Left ventricle myocardium inferior (tissue), 1 donor: ENCODE measurements at regions not wholly inside any gene's neighbourhood (a gene's known extent, or its start where the extent isn't known, plus 50 kb on each side); places are given as distances from the start of the nearest gene placed in this dataset.
"Not testable (repeated sequence)": the region's sequence is repeated elsewhere in the genome, so short reads cannot be mapped to it uniquely, and the experiment has no call there.

Experiments
- DNase-seq: peaks from one replicate; pipeline ENCODE4 v3.0.0-alpha.2; 2020
- H3K27ac ChIP-seq: fragments of 200-600 bp; replicated peaks from 2 replicates; pipeline ENCODE4 v1.8.0; 2021
- H3K27me3 ChIP-seq: fragments of 200-600 bp; 2 replicates; pipeline ENCODE4 v1.8.0; 2021; ENCODE audit warnings: low read depth
- H3K36me3 ChIP-seq: fragments of 200-600 bp; 2 replicates; pipeline ENCODE4 v1.8.0; 2021
- H3K4me1 ChIP-seq: fragments of 200-600 bp; 2 replicates; pipeline ENCODE4 v1.8.0; 2021
- H3K4me3 ChIP-seq: fragments of 200-600 bp; 2 replicates; pipeline ENCODE4 v1.8.0; 2021; ENCODE audit warnings: mild to moderate bottlenecking, moderate library complexity
- H3K9me3 ChIP-seq: fragments of 200-600 bp; replicated peaks from 2 replicates; pipeline ENCODE4 v1.8.0; 2021
- intact Hi-C: fragments of 100-400 bp; cut with micrococcal nuclease; formaldehyde crosslinking; loops from one replicate; pipeline ENCODE4 v1.11.0; 2022
- TF ChIP-seq, protein P1 (sequence below): fragments of 200-600 bp; IDR thresholded peaks from 2 replicates; pipeline ENCODE4 v1.8.0; 2021; ENCODE audit warnings: antibody characterized with exemption, mild to moderate bottlenecking, borderline replicate concordance
- donor health status: DM: no; HTN: yes; CAD: no; lungs with severe emphysema.

DNA sequence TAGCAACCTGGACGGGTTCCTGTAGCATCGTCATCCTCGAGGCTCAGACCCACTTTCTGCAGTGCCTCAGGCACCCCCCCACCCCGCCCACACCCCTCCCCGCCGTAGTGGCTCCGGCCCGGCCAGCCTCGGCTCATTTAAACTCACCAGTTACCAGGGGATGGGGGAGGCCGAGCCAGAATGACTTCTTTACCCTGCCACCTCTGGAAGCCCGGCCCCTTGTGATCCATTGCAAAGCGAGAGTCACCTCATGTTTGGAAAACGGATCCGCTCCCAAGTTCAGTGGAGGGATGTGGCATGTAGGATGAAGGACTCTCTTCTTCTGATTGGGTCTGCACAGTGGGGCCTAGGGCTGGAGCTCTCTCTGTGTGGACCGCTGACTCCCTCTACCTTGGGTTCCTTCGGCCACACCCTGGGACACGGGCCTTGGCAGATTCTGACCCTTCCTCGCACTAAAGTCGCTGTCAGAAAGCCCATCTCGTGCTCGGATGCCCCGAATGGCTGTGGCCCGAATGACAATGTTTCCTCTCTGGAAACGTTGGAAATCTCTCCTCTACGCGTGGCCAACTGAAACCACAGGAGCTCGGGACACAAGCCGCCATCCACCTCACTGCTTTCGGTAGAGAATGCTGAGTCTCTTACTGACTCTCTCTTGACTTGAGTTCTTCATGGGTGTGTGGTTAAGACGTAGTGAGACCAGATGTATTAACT, 3902.1 kb upstream of the OR11H1 start:
- H3K4me3 ChIP-seq, H3K27ac ChIP-seq, H3K4me1 ChIP-seq, H3K36me3 ChIP-seq, intact Hi-C loops, H3K27me3 ChIP-seq, DNase-seq: not testable (repeated sequence)
- peaks cover 86% of the 10 kb centered on the region for H3K9me3 ChIP-seq

DNA sequence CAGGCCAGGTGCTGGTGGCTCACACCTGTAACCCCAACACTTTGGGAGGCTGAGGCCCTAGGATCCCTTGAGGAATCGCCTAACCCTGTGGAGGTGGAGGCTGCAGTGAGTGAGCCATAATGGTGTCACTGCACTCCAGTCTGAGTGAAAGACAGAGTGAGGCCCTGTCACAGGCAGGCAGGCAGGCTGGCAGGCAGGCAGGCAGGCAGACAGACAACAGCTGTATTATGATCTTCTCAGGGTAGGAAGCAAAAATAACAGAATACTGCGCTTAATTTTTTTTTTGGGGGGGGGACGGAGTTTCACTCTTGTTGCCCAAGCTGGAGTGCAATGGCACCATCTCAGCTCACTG, 3901.6 kb upstream of the OR11H1 start:
- intact Hi-C loops, result no loop called here
- Histone ChIP-seq H3K27ac (no peak overlapping the region), H3K9me3 (peaks cover 83% of the 10 kb centered on the region)

DNA sequence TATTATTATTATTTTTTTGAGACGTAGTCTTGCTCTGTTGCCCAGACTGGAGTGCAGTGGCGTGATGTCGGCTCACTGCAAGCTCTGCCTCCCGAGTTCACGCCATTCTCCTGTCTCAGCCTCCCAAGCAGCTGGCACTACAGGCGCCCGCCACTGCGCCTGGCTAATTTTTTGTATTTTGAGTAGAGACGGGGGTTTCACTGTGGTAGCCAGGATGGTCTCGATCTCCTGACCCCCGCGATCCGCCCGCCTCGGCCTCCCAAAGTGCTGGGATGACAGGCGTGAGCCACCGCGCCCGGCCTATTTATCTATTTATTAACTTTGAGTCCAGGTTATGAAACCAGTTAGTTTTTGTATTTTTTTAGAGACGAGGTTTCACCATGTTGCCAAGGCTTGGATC, 3901.0 kb upstream of the OR11H1 start:
- H3K4me3 ChIP-seq, intact Hi-C loops, H3K36me3 ChIP-seq, H3K27ac ChIP-seq, DNase-seq, H3K27me3 ChIP-seq, H3K4me1 ChIP-seq: not testable (repeated sequence)
- peaks cover 77% of the 10 kb centered on the region for H3K9me3 ChIP-seq

More for the DNA sequence above, 3901.6 kb upstream of the OR11H1 start:
- H3K36me3 ChIP-seq, result no peaks in the 10 kb centered on the region
- no peak for DNase-seq
- TF ChIP-seq, protein P1, sequence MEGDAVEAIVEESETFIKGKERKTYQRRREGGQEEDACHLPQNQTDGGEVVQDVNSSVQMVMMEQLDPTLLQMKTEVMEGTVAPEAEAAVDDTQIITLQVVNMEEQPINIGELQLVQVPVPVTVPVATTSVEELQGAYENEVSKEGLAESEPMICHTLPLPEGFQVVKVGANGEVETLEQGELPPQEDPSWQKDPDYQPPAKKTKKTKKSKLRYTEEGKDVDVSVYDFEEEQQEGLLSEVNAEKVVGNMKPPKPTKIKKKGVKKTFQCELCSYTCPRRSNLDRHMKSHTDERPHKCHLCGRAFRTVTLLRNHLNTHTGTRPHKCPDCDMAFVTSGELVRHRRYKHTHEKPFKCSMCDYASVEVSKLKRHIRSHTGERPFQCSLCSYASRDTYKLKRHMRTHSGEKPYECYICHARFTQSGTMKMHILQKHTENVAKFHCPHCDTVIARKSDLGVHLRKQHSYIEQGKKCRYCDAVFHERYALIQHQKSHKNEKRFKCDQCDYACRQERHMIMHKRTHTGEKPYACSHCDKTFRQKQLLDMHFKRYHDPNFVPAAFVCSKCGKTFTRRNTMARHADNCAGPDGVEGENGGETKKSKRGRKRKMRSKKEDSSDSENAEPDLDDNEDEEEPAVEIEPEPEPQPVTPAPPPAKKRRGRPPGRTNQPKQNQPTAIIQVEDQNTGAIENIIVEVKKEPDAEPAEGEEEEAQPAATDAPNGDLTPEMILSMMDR, result no peak
- no peaks in the 10 kb centered on the region for H3K27me3 ChIP-seq
- H3K4me3 ChIP-seq, result no peak overlapping the region
- H3K4me1 ChIP-seq, result no peaks in the 10 kb centered on the region

DNA sequence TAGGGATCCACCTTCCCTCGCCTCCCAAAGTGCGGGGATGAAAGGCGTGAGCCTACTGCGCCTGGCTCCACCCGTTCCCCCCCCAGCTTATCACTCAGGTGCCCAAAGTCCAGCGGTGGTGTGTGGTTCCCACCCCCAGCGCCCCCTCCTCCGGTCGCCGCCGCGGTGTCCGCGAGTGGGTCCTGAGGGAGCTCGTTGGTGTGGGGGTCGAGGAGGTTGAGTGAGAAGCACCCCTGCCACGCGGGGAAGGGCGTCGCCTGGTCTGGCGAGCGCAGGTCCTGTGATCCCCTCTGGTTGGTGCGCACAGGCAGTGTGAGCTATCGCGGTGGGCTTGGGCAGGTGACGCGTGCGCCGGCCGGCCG, 3900.6 kb upstream of the OR11H1 start:
- no peak overlapping the region for H3K27ac ChIP-seq
- H3K9me3 ChIP-seq, result peaks cover 75% of the 10 kb centered on the region
- intact Hi-C loops, result no loop called here
- no peaks in the 10 kb centered on the region for H3K36me3 ChIP-seq
- no peak overlapping the region for H3K4me3 ChIP-seq
- no peaks in the 10 kb centered on the region for H3K4me1 ChIP-seq
- TF ChIP-seq, protein P1, result no peak
- no peak for DNase-seq
- H3K27me3 ChIP-seq, result no peaks in the 10 kb centered on the region

DNA sequence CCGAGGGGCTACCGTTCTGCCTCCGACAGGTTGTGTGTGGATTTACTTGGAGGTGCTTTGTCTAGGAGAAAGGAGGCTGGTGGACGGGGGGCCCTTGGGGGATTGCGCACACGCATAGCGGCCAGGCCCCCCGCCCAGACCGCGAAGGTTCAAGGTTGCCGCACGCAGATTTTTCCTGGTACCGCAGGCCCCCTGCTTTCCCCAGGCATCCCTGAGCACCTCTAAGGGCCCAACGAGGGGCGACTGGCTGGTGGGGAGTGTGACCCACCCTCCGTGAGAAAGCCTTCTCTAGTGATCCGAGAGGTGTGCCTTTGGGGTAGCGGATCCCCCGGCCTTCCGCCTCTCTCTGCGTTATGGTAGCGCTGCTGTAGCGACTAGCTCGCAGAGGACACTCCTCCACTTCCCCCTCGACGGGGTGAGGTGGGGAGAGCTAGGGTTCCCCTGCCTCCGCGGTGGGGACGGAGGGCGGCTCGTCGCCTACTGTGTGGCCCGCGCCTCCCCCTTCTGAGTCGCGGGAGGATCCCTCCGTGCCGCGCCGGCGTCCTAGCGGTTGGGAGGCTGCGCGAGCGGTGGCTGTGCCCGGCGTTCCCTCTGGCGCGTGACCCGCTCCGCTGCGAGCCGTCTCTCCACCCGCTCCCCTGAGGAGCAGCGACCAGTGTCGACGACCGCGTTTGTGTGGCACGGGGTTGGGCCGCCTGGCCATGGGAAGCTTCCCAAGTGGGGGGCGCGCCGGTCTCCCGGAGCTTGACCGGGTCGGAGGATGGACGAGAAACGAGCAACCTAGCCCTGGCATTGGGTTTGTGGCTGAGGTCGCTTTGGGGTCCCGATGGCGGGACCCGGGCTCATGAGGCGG, 3900.0 kb upstream of the OR11H1 start:
- peaks cover 69% of the 10 kb centered on the region for H3K9me3 ChIP-seq
- no peaks in the 10 kb centered on the region for H3K27me3 ChIP-seq
- H3K4me1 ChIP-seq, result no peaks in the 10 kb centered on the region
- H3K4me3 ChIP-seq, result no peak overlapping the region
- TF ChIP-seq, protein P1, result no peak
- intact Hi-C loops, result no loop called here
- H3K36me3 ChIP-seq, result no peaks in the 10 kb centered on the region
- DNase-seq, result no peak
- no peak overlapping the region for H3K27ac ChIP-seq

DNA sequence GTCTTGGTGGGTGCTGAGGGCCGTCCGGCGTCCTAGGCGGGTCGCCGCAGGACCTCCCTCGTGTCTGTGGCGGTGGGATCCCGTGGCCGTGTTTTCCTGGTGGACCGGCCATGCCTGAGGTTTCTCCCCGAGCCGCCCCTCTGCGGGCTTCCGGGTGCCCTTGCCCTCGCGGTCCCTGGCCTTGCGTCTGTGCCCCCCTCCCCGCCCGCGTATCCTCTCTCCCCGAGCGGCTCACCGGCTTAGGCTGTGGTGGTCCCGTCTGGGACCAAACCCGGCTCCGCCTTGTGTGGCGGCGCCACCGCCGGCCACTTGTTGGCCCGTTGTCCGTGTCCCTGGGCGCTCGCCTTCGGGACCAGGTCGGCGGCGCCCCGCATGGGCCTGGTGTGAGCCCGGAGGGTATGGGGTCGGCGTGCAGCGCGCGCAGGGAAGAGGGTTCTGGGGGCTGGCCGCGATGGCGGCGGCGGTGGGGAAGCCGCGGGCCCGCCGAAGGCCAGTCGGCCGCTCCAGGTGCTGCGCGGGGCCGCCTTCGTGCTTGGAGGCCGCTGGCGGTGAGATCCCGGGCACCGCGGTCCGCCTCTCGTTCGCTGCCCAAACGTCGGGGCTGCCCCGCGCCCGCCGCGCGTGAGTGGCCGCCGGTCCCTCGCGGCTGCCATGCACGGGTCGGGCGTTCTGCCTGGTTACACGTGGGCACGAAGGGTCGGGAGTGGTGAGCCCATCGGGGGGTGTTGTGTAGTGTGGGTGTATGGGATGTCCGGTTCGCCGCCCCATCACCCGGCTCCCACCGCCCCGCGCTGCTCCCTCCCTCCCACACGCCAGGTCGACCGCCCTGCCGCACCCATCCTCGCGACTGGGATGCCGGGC, 3899.1 kb upstream of the OR11H1 start:
- H3K27ac ChIP-seq, result no peak overlapping the region
- H3K27me3 ChIP-seq, result no peaks in the 10 kb centered on the region
- no peak overlapping the region for H3K4me3 ChIP-seq
- peaks cover 67% of the 10 kb centered on the region for H3K9me3 ChIP-seq
- no peaks in the 10 kb centered on the region for H3K4me1 ChIP-seq
- DNase-seq, result no peak
- no peaks in the 10 kb centered on the region for H3K36me3 ChIP-seq
- intact Hi-C loops, result no loop called here
- TF ChIP-seq, protein P1, result no peak
